ENCODE measurements at regions not wholly inside any gene's neighbourhood (a gene's known extent, or its start where the extent isn't known, plus 50 kb on each side); places are given as distances from the start of the nearest gene placed in this dataset.

- TF ChIP-seq CTCF (conservative IDR thresholded peaks at IDR 0.05; ENCODE audit: low read depth, low read length) (no peak), EZH2 (IDR thresholded peaks at IDR 0.05; ENCODE audit: borderline replicate concordance, low read depth, low read length, poor library complexity, severe bottlenecking) (no peak)
These were observed 438.8 kb upstream of the C16orf82 start for GRCh38 chr16:26627958-26628357.
